SKM-1 treated with dmso at 0.1 percent for 144 hours (cell line): ENCODE measurements at regions not wholly inside any gene's neighbourhood (a gene's known extent, or its start where the extent isn't known, plus 50 kb on each side); places are given as distances from the start of the nearest gene placed in this dataset.

Source experiments
- DNase-seq: peaks from one replicate; lab custom pipeline; 2025; ENCODE audit not compliant: unreplicated experiment; lab: John Stamatoyannopoulos, UW

- no peak for DNase-seq
These were observed 206.5 kb downstream of the RBFOX3 start for GRCh38 chr17:79404136-79404911.

GRCh38 chr17:79401704-79402674 lies 208.9 kb downstream of the RBFOX3 start:
- no peak for DNase-seq

GRCh38 chr17:79400989-79401703 lies 209.7 kb downstream of the RBFOX3 start:
- DNase-seq: peak; percentile 50

- DNase-seq: no peak
These were observed 211.2 kb downstream of the RBFOX3 start for GRCh38 chr17:79399610-79400144.

GRCh38 chr17:79398441-79398840 lies 212.4 kb downstream of the RBFOX3 start:
- DNase-seq: no peak

GRCh38 chr17:79396696-79397095 lies 214.2 kb downstream of the RBFOX3 start:
- DNase-seq: no peak

- DNase-seq: no peak
These were observed 215.3 kb downstream of the RBFOX3 start for GRCh38 chr17:79395545-79395944.

- DNase-seq: no peak
These were observed 215.8 kb downstream of the RBFOX3 start for GRCh38 chr17:79395066-79395465.

- peak; percentile 10 for DNase-seq
These were observed 217.3 kb downstream of the RBFOX3 start for GRCh38 chr17:79393358-79394052.

GRCh38 chr17:79392598-79392997 lies 218.3 kb downstream of the RBFOX3 start:
- DNase-seq: no peak

GRCh38 chr17:79391376-79392233 lies 219.2 kb downstream of the RBFOX3 start:
- peak; percentile 44 for DNase-seq

- DNase-seq: no peak
These were observed 221.0 kb downstream of the RBFOX3 start for GRCh38 chr17:79389896-79390295.

- peak; percentile 0 for DNase-seq
These were observed 222.1 kb downstream of the RBFOX3 start for GRCh38 chr17:79388556-79389295.

- no peak for DNase-seq
These were observed 223.1 kb downstream of the RBFOX3 start for GRCh38 chr17:79387783-79388182.

GRCh38 chr17:79385962-79386563 lies 224.8 kb downstream of the RBFOX3 start:
- no peak for DNase-seq

GRCh38 chr17:79382313-79382712 lies 228.5 kb downstream of the RBFOX3 start:
- no peak for DNase-seq

- no peak for DNase-seq
These were observed 231.0 kb downstream of the RBFOX3 start for GRCh38 chr17:79379700-79380445.
